Hepatocyte (in vitro differentiated cells): ENCODE measurements at regions not wholly inside any gene's neighbourhood (a gene's known extent, or its start where the extent isn't known, plus 50 kb on each side); places are given as distances from the start of the nearest gene placed in this dataset.

Source experiments
- EZH2 ChIP-seq: fragments of 200-600 bp; sonication (generic); IDR thresholded peaks from 2 replicates; pipeline ENCODE4 v1.6.1; 2016; ENCODE audit warnings: antibody characterized with exemption, mild to moderate bottlenecking, borderline replicate concordance
- EZH2phosphoT487 ChIP-seq: fragments of 200-600 bp; sonication (generic); IDR thresholded peaks from one replicate; pipeline ENCODE4 v1.6.1; 2018; ENCODE audit warnings: antibody characterized with exemption, mild to moderate bottlenecking, low read depth, moderate library complexity; ENCODE audit not compliant: unreplicated experiment, severe bottlenecking
- TF ChIP-seq, protein P1 (sequence below): fragments of 200-600 bp; sonication (generic); IDR thresholded peaks from 2 replicates; pipeline ENCODE4 v1.5.1; 2016; ENCODE audit warnings: antibody characterized with exemption, mild to moderate bottlenecking; ENCODE audit not compliant: poor library complexity

GRCh38 chr17:77387891-77388290 is 247.1 kb downstream of the SEC14L1 start:
- TF ChIP-seq, protein P1, sequence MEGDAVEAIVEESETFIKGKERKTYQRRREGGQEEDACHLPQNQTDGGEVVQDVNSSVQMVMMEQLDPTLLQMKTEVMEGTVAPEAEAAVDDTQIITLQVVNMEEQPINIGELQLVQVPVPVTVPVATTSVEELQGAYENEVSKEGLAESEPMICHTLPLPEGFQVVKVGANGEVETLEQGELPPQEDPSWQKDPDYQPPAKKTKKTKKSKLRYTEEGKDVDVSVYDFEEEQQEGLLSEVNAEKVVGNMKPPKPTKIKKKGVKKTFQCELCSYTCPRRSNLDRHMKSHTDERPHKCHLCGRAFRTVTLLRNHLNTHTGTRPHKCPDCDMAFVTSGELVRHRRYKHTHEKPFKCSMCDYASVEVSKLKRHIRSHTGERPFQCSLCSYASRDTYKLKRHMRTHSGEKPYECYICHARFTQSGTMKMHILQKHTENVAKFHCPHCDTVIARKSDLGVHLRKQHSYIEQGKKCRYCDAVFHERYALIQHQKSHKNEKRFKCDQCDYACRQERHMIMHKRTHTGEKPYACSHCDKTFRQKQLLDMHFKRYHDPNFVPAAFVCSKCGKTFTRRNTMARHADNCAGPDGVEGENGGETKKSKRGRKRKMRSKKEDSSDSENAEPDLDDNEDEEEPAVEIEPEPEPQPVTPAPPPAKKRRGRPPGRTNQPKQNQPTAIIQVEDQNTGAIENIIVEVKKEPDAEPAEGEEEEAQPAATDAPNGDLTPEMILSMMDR, result no peak
- TF ChIP-seq EZH2 (no peak), EZH2phosphoT487 (no peak)
